ENCODE measurements at regions not wholly inside any gene's neighbourhood (a gene's known extent, or its start where the extent isn't known, plus 50 kb on each side); places are given as distances from the start of the nearest gene placed in this dataset.

GRCh38 chr6:43887340-43887858 is 117.4 kb downstream of the VEGFA start:
- TF ChIP-seq CTCF (IDR thresholded peaks at IDR 0.05) = no peak
- no peak for TF ChIP-seq POLR2A (IDR thresholded peaks at IDR 0.05)
- Histone ChIP-seq H3K27me3 (no peaks in the 10 kb centered on the region), H3K9me3 (replicated peaks in 1 of 3) (no peaks in the 10 kb centered on the region), H3K36me3 (replicated peaks in 1 of 2) (no peaks in the 10 kb centered on the region), H3K4me3 (no peak overlapping the region), H3K4me1 (replicated peaks in 1 of 2) (no peaks in the 10 kb centered on the region), H3K27ac (no peak overlapping the region)
- DNase-seq = peak in 4 of 7 donors; percentile 42 to 51 (median 46)
- intact Hi-C loops (cut with DNase I) = no loop called here
- WGBS, 4 donors = 55 to 67% (median 56%) methylated on average over 2 to 12 of the region's 12 CpGs

- no peak for DNase-seq
- intact Hi-C loops (cut with DNase I) = no loop called here
- TF ChIP-seq CTCF (IDR thresholded peaks at IDR 0.05) (no peak), POLR2A (IDR thresholded peaks at IDR 0.05) (no peak)
- Histone ChIP-seq H3K27me3 (no peaks in the 10 kb centered on the region), H3K4me1 (replicated peaks in 1 of 2) (no peaks in the 10 kb centered on the region), H3K36me3 (replicated peaks in 1 of 2) (no peaks in the 10 kb centered on the region), H3K4me3 (no peak overlapping the region), H3K27ac (no peak overlapping the region), H3K9me3 (replicated peaks in 1 of 3) (no peaks in the 10 kb centered on the region)
- WGBS, 4 donors = 81 to 89% (median 84%) methylated on average over 7 of the region's 7 CpGs
Measured at GRCh38 chr6:43886717-43887339, 116.8 kb downstream of the VEGFA start.

GRCh38 chr6:43886067-43886461 is 116.1 kb downstream of the VEGFA start:
- no peaks in the 10 kb centered on the region for H3K9me3 ChIP-seq (replicated peaks in 1 of 3)
- WGBS, 4 donors = 80 to 86% (median 84%) methylated on average over 8 to 10 of the region's 10 CpGs
- no peak overlapping the region for H3K27ac ChIP-seq
- intact Hi-C loops (cut with DNase I) = no loop called here
- H3K4me3 ChIP-seq = no peak overlapping the region
- no peaks in the 10 kb centered on the region for H3K4me1 ChIP-seq (replicated peaks in 1 of 2)
- DNase-seq = no peak
- TF ChIP-seq POLR2A (IDR thresholded peaks at IDR 0.05) = no peak
- TF ChIP-seq CTCF (IDR thresholded peaks at IDR 0.05) = no peak
- H3K36me3 ChIP-seq (replicated peaks in 1 of 2) = no peaks in the 10 kb centered on the region
- H3K27me3 ChIP-seq = no peaks in the 10 kb centered on the region

- intact Hi-C loops (cut with DNase I) = no loop called here
- TF ChIP-seq POLR2A (IDR thresholded peaks at IDR 0.05) (no peak), CTCF (IDR thresholded peaks at IDR 0.05) (no peak)
- H3K4me3 ChIP-seq = no peak overlapping the region
- H3K9me3 ChIP-seq (replicated peaks in 1 of 3) = no peaks in the 10 kb centered on the region
- no peaks in the 10 kb centered on the region for H3K27me3 ChIP-seq
- no peaks in the 10 kb centered on the region for H3K4me1 ChIP-seq (replicated peaks in 1 of 2)
- H3K27ac ChIP-seq = no peak overlapping the region
- H3K36me3 ChIP-seq (replicated peaks in 1 of 2) = no peaks in the 10 kb centered on the region
- WGBS, 4 donors = 84 to 89% (median 88%) methylated on average over 5 to 6 of the region's 6 CpGs
- DNase-seq = no peak
Measured at GRCh38 chr6:43885399-43886066, 115.5 kb downstream of the VEGFA start.
